Activated CD4-positive, CD25-positive, alpha-beta regulatory T cell treated with anti-CD3 and anti-CD28 coated beads, Interleukin-2, amount 50 U/mL, for 24 hours (primary cell): ENCODE measurements at regions not wholly inside any gene's neighbourhood (a gene's known extent, or its start where the extent isn't known, plus 50 kb on each side); places are given as distances from the start of the nearest gene placed in this dataset.
"Not testable (repeated sequence)": the region's sequence is repeated elsewhere in the genome, so short reads cannot be mapped to it uniquely, and the experiment has no call there.

Experiments used
- ATAC-seq, 2 donors: fragments of 150-1000 bp; cut with Tn5 transposase; one replicate each; pipeline ENCODE4 v1.10.0; 2021; ENCODE audit warnings: mild to moderate bottlenecking in 1 of 2, moderate library complexity in 1 of 2

- ATAC-seq: no peak
Observed at GRCh38 chr3:176041185-176041584, 1156.1 kb downstream of the TBL1XR1 start.

GRCh38 chr3:176037636-176038035, 1159.6 kb downstream of the TBL1XR1 start:
- no peak for ATAC-seq

DNA sequence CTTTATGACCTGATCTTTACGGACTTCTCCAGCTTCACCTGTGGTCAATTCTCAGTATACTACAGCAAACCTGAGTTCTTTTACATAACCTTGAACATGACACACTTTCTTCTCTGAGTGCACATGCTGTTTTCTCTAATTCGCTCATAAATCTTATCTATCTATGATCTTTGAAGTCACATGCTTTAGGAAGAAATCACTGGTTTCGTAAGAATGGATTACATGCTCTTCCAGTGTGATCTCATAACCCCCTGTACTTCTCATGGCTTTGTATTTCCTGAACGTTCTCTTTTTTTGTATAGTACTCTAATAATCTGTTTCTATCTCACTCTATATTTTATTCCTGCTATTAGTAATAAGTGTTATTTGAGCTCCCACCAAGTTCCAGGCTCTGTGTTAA, 1165.2 kb downstream of the TBL1XR1 start:
- no peak for ATAC-seq

DNA sequence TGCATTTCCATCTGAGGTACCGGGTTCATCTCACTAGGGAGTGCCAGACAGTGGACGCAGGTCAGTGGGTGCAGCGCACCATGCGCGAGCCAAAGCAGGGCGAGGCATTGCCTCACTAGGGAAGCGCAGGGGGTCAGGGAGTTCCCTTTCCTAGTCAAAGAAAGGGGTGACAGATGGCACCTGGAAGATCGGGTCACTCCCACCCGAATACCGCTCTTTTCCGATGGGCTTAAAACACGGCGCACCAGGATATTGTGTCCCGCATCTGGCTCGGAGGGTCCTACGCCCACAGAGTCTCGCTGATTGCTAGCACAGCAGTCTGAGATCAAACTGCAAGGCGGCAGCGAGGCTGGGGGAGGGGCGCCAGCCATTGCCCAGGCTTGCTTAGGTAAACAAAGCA, 1157.1 kb downstream of the NAALADL2 start:
- not testable (repeated sequence) for ATAC-seq

DNA sequence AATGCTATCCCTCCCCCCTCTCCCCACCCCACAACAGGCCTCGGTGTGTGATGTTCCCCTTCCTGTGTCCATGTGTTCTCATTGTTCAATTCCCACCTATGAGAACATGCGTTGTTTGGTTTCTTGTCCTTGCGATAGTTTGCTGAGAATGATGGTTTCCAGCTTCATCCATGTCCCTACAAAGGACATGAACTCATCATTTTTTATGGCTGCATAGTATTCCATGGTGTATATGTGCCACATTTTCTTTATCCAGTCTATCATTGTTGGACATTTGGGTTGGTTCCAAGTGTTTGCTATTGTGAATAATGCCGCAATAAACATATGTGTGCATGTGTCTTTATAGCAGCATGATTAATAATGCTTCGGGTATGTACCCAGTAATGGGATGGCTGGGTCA, 1156.1 kb downstream of the NAALADL2 start:
- not testable (repeated sequence) for ATAC-seq

- no peak for ATAC-seq
Observed at GRCh38 chr3:176009256-176009655, 1150.1 kb downstream of the NAALADL2 start.

GRCh38 chr3:176005564-176005963, 1146.4 kb downstream of the NAALADL2 start:
- ATAC-seq: no peak

- no peak for ATAC-seq
Observed at GRCh38 chr3:175989161-175989560, 1130.0 kb downstream of the NAALADL2 start.

DNA sequence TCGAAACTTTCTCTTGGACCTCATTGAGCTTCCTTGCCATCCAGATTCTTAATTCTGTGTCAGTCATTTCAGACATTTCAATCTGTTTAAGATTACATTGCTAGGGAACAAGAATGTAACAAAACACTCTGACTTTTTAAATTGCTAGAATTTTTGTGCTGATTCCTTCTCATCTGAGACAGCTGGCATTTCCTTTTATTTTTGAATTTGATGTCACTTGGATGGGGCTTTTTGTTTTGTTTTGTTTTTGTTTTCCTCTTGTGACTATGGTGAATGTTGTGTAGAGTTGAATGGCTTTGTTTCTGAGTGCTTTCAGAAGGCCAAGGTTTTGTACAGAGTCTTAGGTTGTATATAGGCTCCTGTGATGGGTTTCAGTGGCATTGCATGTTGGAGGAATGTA, 1129.3 kb downstream of the NAALADL2 start:
- no peak for ATAC-seq

DNA sequence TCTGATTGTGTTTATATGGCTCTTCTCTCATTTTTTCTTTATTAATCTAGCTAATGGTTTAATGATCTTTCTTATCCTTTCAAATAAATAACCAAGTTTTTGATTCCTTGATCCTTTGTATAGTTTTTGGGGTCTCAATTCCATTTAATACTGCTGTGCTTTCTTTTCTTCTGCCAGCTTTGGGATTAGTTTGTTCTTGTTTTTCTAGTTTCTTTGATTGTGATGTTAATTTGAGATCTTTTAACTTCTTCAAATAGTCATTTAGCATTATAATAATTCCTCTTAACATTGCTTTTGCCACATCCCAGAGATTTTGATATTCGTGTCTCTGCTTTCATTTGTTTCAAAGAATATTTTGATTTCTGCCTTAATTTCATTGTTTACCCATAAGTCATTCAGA, 1126.6 kb downstream of the NAALADL2 start:
- no peak for ATAC-seq

GRCh38 chr3:175983379-175983778, 1124.2 kb downstream of the NAALADL2 start:
- ATAC-seq: no peak

- no peak for ATAC-seq
Observed at GRCh38 chr3:175980486-175981090, 1121.5 kb downstream of the NAALADL2 start.

GRCh38 chr3:175977968-175978752, 1119.0 kb downstream of the NAALADL2 start:
- ATAC-seq: no peak

DNA sequence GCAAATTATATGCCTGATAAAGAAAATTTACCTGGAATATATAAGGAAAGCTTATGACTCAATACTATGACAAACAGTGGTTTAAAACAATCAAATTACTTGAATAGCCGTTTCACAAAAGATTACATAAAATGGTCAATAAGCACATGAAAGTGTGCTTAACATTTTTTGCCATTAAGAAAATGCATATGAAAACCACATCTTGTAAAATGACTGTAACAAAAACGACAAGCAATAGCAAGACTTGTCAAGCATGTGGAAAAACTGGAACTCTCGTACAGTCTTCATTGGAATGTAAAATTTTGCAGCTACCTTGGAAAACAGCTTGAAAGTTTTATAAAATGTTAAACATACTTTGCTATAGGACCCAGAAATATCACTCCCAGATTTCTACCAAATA, 1110.3 kb downstream of the NAALADL2 start:
- no peak for ATAC-seq

- ATAC-seq: no peak
Observed at GRCh38 chr3:175965036-175965435, 1105.9 kb downstream of the NAALADL2 start.

- no peak for ATAC-seq
Observed at GRCh38 chr3:175957427-175957826, 1098.3 kb downstream of the NAALADL2 start.

- no peak for ATAC-seq
Observed at GRCh38 chr3:175956964-175957363, 1097.8 kb downstream of the NAALADL2 start.

DNA sequence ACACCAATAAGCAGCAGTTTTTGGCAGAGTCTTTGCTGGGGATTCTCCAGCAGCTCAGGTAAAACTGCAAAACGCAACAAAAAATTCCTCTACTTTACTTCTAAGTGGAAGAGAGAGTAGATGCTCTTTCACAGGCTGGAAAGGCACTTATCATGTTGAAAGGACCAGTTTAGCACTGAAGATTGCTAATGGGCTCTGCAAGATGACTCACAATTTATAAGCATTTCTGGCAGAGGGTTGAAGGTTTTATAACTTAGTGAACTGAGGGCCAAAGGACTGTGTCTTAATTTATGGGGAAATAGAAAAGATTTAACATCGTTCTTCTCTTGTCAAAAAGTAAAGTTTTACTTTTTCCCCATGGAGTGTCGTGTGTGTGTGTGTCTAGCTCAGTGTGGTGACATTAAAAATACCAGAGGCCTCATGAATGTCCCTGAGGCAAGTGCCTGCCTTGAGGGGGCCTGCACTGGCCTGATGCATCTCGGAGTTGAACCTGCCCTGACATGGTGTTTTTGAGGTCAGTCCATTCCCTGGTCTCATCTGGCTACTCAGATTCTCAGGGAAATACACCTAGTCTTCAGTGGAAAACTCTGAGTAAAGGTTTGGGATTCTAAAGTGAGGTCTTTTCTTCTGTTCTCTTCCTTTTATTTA, 1092.0 kb downstream of the NAALADL2 start:
- ATAC-seq: no peak

- no peak for ATAC-seq
Observed at GRCh38 chr3:175948041-175948440, 1088.9 kb downstream of the NAALADL2 start.

DNA sequence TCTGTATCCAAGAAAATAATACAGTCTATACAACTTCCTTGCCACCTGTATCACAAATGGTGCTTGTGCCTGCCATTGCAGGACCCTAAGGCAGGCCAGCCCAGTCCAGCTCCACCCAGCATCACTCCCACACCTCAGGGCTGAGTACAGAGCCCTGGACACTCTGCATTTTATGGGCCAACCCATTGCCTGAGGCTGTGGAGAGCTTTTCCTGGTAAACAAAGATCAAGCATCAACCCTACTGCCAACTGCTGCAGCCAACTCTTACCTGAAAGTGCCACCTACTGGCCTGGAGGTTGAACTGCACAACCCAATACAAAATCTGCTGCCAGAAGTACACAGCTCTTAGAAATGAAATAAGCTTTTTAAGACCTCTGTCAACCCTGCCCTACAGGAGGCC, 1082.2 kb downstream of the NAALADL2 start:
- ATAC-seq: no peak

DNA sequence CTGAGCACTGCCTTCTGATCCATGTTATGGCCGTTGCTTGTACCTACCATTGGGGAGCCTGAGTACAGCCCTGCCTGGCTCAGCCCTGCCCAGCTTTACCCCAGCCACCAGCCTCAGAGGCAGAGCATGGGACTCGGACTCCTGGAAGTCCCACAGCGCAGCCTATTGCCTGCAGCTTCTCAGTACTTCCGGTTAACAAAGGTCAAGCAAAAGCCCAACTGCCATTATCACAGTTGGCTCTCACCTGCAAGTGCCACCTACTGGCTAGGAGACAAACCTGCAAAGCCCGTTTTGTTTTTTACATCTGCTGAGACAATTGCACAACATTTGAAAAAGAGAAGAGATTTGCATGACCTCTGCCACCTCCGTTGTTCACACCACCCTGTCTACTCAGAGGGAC, 1081.7 kb downstream of the NAALADL2 start:
- ATAC-seq: peak in 1 of 2 donors; percentile 30

GRCh38 chr3:175940243-175940642, 1081.1 kb downstream of the NAALADL2 start:
- ATAC-seq: no peak

DNA sequence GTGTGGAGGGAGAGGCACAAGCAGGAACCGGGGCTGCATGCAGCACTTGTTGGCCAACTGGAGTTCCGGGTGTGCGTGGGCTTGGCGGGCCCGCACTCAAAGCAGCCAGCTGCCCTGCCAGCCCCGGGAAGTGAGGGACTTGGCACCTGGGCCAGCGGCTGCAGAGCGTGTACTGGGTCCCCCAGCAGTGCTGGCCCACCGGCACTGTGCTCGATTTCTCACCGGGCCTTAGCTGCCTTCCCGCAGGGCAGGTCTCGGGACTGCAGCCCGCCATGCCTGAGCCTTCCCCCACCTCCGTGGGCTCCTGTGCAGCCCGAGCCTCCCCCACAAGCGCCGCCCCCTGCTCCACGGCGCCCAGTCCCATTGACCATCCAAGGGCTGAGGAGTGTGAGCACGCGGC, 1078.2 kb downstream of the NAALADL2 start:
- ATAC-seq: not testable (repeated sequence)

GRCh38 chr3:175932586-175932985, 1073.5 kb downstream of the NAALADL2 start:
- no peak for ATAC-seq
